ENCODE measurements at regions not wholly inside any gene's neighbourhood (a gene's known extent, or its start where the extent isn't known, plus 50 kb on each side); places are given as distances from the start of the nearest gene placed in this dataset.
A peak's percentile ranks its signal among the peaks of the same experiment; 100 is the strongest.

GRCh38 chr9:14993061-14993800 is 83.0 kb upstream of the FREM1 start (continued):
- peak; percentile 95 for TF ChIP-seq GABPA (tag; conservative IDR thresholded peaks at IDR 0.05; ENCODE audit: low read depth)
- no peak for TF ChIP-seq ZNF584 (CRISPR knock-in tag; IDR thresholded peaks at IDR 0.05; ENCODE audit: low read depth)
- TF ChIP-seq ZBTB40 (IDR thresholded peaks at IDR 0.05), result peak; percentile 91
- TF ChIP-seq ZBTB40 (CRISPR knock-in tag; IDR thresholded peaks at IDR 0.05), result no peak
- TF ChIP-seq TAF7 (tag; IDR thresholded peaks at IDR 0.05), result 0 out of 2 replicates have a peak, but pooled peaks have one; percentile 27
- TF ChIP-seq KHSRP (IDR thresholded peaks at IDR 0.05), result no peak
- no peak for TF ChIP-seq RREB1 (CRISPR knock-in tag; IDR thresholded peaks at IDR 0.05)
- no peak for TF ChIP-seq FOXO4 (CRISPR knock-in tag; IDR thresholded peaks at IDR 0.05)
- peak; percentile 21; the same call in 1 of the 2 replicates for TF ChIP-seq CHD2 (IDR thresholded peaks at IDR 0.05; ENCODE audit: low read depth, low read length)
- TF ChIP-seq ZNF175 (CRISPR knock-in tag; IDR thresholded peaks at IDR 0.05; ENCODE audit: low read depth), result no peak

Data from K562 (cell line).